ENCODE measurements at regions not wholly inside any gene's neighbourhood (a gene's known extent, or its start where the extent isn't known, plus 50 kb on each side); places are given as distances from the start of the nearest gene placed in this dataset.
"Not testable (repeated sequence)": the region's sequence is repeated elsewhere in the genome, so short reads cannot be mapped to it uniquely, and the experiment has no call there.

GRCh38 chr15:70576276-70576675 is 187.1 kb downstream of the UACA start:
- peaks cover 8% of the 10 kb centered on the region for H3K27me3 ChIP-seq (ENCODE audit: control insufficient read depth, insufficient read depth, low read length)
- TF ChIP-seq, protein P1, sequence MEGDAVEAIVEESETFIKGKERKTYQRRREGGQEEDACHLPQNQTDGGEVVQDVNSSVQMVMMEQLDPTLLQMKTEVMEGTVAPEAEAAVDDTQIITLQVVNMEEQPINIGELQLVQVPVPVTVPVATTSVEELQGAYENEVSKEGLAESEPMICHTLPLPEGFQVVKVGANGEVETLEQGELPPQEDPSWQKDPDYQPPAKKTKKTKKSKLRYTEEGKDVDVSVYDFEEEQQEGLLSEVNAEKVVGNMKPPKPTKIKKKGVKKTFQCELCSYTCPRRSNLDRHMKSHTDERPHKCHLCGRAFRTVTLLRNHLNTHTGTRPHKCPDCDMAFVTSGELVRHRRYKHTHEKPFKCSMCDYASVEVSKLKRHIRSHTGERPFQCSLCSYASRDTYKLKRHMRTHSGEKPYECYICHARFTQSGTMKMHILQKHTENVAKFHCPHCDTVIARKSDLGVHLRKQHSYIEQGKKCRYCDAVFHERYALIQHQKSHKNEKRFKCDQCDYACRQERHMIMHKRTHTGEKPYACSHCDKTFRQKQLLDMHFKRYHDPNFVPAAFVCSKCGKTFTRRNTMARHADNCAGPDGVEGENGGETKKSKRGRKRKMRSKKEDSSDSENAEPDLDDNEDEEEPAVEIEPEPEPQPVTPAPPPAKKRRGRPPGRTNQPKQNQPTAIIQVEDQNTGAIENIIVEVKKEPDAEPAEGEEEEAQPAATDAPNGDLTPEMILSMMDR (IDR thresholded peaks at IDR 0.05; ENCODE audit: insufficient read depth, low read length, poor library complexity, severe bottlenecking), result no peak
- no peak overlapping the region for H3K4me3 ChIP-seq (ENCODE audit: low read depth, low read length)

DNA sequence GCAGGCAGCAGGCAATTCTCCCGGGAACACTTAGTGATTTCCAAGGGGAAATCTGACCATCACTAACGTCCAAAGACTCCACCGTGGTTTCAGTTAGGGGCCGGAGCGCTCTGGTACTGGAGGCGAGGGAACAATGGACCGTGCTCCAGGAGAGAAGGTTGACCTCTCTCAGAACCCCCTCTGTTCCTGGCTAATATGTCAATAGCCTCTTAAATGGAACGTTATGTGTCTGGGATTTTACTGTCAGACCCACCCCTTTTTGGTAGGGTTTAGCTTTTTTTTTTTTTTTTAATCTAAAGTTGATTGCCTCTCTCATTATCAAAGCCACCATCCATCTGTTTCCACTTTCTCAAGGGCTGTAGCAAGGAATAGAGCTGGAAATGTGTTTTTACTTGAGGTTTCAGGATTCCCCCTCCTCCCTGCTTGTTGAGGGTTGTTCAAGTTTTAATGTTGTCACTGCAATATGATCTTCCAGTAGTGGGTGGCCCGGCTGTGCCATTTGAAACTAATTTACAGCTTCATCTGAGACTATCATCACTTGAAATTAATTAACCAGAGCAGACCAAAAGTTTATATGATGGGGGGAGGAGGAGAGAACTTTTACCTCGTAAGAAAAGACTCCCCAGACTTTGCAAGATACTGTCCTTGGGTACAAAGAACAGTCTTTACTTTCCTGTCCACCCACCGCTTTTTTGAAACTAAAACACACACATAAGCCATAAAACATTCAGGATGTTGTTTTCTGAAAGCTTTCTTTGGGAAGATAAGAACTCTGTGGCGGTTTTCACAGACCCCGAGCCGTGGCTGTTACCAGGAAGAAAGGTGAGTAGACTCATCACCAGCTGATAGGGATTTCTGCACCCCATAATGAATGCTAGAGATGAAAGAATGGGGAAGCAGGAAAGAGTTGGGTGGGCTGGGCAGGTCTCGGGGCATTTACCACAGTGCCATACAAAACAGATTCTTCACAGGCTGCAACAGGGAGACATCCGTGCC is 187.8 kb downstream of the UACA start:
- Histone ChIP-seq H3K36me3 (ENCODE audit: control insufficient read depth, insufficient read depth, low read length) (no peaks in the 10 kb centered on the region), H3K4me3 (ENCODE audit: low read depth, low read length) (no peak overlapping the region), H3K27me3 (ENCODE audit: control insufficient read depth, insufficient read depth, low read length) (peaks cover 8% of the 10 kb centered on the region)
- no peak for DNase-seq (ENCODE audit: low read depth)
- TF ChIP-seq, protein P1 (IDR thresholded peaks at IDR 0.05; ENCODE audit: insufficient read depth, low read length, poor library complexity, severe bottlenecking), result no peak

More at GRCh38 chr15:70576276-70576675, 187.1 kb downstream of the UACA start:
- DNase-seq (ENCODE audit: low read depth), result no peak
- no peaks in the 10 kb centered on the region for H3K36me3 ChIP-seq (ENCODE audit: control insufficient read depth, insufficient read depth, low read length)

DNA sequence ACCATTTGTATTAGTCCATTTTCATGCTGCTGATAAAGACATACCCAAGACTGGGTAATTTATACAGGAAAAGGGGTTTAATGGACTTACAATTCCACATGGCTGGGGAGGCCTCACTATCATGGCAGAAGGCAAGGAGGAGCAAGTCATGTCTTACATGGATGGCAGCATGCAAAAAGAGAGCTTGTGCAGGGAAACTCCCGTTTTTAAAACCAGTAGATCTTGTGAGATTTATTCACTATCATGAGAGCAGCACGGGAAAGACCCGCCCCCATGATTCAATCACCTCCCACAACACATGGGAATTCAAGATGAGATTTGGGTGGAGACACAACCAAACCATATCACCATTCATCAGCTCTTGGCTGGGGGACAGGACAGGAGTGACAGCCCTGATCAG is 189.0 kb downstream of the UACA start:
- H3K36me3 ChIP-seq (ENCODE audit: control insufficient read depth, insufficient read depth, low read length); H3K27me3 ChIP-seq (ENCODE audit: control insufficient read depth, insufficient read depth, low read length); DNase-seq (ENCODE audit: low read depth); H3K4me3 ChIP-seq (ENCODE audit: low read depth, low read length): not testable (repeated sequence)

DNA sequence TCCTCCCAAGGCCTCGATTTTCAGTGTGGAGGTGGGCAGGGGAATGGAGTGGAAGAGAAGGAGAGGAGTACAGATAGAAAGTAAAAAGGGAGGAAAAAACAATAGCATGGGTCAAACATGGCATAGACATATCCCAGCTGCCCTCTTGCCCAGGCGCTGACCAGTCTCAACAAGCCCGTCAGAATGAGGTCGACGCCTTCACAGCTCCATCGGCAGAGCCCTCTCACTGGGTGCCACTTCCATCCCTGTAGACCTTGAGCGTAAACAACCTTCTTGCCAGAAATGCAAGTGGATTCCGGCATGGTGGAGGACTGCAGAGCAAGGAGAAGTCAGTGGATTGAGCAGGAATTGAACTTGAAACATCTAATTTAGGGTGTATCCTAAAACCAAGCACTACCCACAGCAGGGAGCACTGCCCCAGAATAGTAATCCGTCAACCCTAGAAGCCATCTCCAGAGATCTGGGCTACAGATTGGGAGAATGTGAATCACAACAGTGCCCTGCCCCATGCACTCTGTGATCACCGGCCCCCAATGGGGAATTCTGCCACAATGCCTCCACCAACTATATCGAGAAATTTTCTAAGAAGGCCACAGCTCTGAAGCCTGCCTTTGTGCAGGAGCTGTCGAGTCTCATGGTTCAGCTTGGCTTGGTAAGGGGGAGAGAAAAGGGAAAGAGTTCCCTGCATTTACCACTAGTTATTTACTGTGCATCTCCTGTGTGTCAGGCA is 190.1 kb downstream of the UACA start:
- Histone ChIP-seq H3K27me3 (ENCODE audit: control insufficient read depth, insufficient read depth, low read length) (peaks cover 2% of the 10 kb centered on the region), H3K4me3 (ENCODE audit: low read depth, low read length) (no peak overlapping the region), H3K36me3 (ENCODE audit: control insufficient read depth, insufficient read depth, low read length) (no peaks in the 10 kb centered on the region)
- no peak for DNase-seq (ENCODE audit: low read depth)
- TF ChIP-seq, protein P1 (IDR thresholded peaks at IDR 0.05; ENCODE audit: insufficient read depth, low read length, poor library complexity, severe bottlenecking), result no peak

GRCh38 chr15:70569714-70570231 is 193.6 kb downstream of the UACA start:
- TF ChIP-seq, protein P1 (IDR thresholded peaks at IDR 0.05; ENCODE audit: insufficient read depth, low read length, poor library complexity, severe bottlenecking), result no peak
- Histone ChIP-seq H3K27me3 (ENCODE audit: control insufficient read depth, insufficient read depth, low read length) (peaks cover 3% of the 10 kb centered on the region), H3K36me3 (ENCODE audit: control insufficient read depth, insufficient read depth, low read length) (no peaks in the 10 kb centered on the region), H3K4me3 (ENCODE audit: low read depth, low read length) (no peak overlapping the region)
- no peak for DNase-seq (ENCODE audit: low read depth)

DNA sequence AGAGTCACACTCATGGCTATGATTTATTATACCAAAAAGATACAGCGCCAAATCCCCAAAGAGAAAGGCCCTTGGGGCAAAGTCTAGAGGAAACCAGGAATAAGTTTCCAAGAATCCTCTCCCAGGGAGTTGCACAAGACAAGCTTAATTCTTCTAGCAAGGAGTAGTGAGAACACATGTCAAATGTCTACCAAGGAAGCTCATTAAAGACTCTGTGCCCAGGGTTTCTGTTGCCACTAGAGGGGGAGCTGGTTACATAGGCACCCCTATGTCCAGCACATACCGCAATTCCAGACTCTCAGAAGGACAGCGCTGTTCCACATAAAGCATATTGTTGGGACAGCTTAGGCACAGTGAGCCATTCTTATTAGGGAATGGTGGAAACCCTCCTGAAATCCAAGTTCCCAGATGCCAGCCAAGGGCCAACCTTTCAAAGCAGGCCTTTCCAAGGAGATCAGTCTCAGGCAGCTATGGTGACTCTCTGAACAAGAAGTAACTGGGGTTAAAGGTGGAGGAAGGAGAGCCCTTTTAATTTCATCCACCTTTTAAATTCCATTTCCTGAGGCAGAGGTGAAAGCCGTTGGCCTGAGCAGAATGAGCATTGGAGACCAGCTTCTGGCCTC is 194.2 kb downstream of the UACA start:
- Histone ChIP-seq H3K36me3 (ENCODE audit: control insufficient read depth, insufficient read depth, low read length) (no peaks in the 10 kb centered on the region), H3K27me3 (ENCODE audit: control insufficient read depth, insufficient read depth, low read length) (peaks cover 3% of the 10 kb centered on the region), H3K4me3 (ENCODE audit: low read depth, low read length) (no peak overlapping the region)
- no peak for DNase-seq (ENCODE audit: low read depth)
- TF ChIP-seq, protein P1 (IDR thresholded peaks at IDR 0.05; ENCODE audit: insufficient read depth, low read length, poor library complexity, severe bottlenecking), result peak; percentile 51
